GM19099 (cell line): ENCODE measurements at regions not wholly inside any gene's neighbourhood (a gene's known extent, or its start where the extent isn't known, plus 50 kb on each side); places are given as distances from the start of the nearest gene placed in this dataset.

Source experiments
- POLR2A ChIP-seq: IDR thresholded peaks from 3 replicates; pipeline ENCODE4 v1.6.1; 2011; ENCODE audit warnings: low read depth; ENCODE audit not compliant: insufficient read length; ENCODE audit errors: extremely low read depth

- no peak for TF ChIP-seq POLR2A
These were observed 110.6 kb downstream of the BMP4 start for GRCh38 chr14:53845813-53846693.

GRCh38 chr14:53842938-53843337 is 113.7 kb downstream of the BMP4 start:
- no peak for TF ChIP-seq POLR2A

GRCh38 chr14:53841109-53842099 is 115.2 kb downstream of the BMP4 start:
- TF ChIP-seq POLR2A = no peak

- no peak for TF ChIP-seq POLR2A
These were observed 116.2 kb downstream of the BMP4 start for GRCh38 chr14:53840444-53840843.

DNA sequence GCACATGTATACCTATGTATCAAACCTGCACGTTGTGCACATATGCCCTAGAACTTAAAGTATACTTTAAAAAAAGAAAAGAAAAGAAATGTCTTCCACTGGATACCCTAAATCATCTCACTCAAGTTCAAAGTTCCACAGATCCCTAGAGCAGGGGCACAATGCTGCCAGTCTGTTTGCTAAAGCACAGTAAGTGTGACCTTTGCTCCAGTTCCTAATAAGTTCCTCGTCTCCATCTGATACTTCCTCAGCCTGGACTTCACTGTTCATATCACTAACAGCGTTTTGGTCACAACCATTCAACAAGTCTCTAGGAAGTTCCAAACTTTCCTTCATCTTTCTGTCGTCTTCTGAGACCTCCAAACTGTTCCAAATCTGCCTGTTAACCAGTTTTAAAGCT is 118.3 kb downstream of the BMP4 start:
- no peak for TF ChIP-seq POLR2A

DNA sequence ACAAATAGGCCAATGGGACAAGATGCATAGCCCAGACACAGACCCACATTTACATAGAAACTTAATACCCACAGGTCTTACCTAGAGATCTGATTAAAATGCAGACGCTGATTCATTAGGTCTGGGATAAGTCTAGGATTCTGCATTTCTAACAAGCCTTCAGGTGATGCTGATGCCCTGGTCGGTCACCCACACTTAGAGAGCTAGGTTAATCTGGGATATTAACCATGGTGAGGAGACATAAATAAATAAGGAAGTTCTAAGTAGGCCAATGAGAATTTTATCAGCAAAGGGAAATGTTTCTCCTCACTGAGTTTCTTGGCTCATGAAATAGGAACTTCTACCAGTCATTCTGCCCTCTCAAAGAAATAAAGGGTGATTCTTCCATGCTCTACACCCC is 120.1 kb downstream of the BMP4 start:
- no peak for TF ChIP-seq POLR2A

DNA sequence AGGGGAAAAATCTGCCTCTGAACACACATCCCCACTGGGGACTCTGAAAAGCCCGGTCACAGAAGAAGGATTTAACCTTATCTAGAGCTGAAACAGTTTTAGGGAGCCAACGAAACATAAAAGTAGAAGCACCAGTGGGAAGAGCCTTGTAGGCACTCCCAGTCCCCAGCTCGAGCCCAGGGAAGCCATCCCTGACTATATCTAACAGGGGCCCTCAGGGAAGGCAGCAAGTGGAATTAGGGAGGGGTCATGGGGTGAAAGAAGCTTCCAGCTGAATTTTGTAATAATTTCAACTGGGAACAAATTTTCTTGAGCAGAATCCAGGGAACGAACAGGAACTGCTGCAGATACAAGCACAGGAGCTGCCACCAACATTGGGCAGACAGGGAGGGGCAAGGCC is 127.8 kb downstream of the BMP4 start:
- TF ChIP-seq POLR2A = no peak

- no peak for TF ChIP-seq POLR2A
These were observed 132.6 kb downstream of the BMP4 start for GRCh38 chr14:53824061-53824460.

GRCh38 chr14:53814392-53814791 is 142.2 kb downstream of the BMP4 start:
- no peak for TF ChIP-seq POLR2A

DNA sequence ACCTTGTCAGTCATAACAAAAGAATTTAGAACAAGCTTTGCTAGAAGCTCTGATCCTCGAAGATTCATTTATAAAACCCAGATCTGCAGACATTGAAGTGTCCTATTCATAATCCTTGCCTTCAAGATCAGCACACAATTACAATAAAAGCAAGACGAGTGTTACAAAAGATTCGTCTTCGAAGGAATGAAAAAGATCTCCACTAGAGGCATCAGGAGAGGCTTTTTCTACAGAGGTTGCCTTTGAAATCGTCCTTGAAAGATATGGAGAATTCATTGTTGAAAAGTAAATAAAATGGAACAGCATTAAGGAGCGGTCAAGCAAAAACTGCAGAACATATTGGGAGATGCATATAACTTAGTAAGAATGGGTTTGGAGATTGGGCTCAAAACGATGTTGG is 146.4 kb downstream of the BMP4 start:
- TF ChIP-seq POLR2A = no peak

DNA sequence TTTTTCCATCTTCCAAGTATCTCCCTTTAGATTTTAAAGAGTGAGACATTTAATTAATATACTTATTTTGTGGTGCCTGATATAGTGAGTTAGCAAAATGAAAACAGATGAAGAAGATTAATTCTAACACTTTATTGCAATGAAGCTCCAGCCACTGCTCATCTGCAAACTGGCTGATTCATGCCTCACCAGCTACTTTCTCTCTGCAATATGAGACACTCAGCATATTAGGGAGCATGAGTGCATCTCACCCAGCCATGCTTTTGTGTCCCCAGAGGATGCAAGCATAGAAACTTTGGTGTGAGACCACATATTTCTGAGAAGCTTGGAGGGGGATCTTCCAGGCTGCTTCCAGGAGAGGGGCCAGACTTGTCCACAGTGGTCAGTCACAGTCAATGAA is 148.6 kb downstream of the BMP4 start:
- no peak for TF ChIP-seq POLR2A

DNA sequence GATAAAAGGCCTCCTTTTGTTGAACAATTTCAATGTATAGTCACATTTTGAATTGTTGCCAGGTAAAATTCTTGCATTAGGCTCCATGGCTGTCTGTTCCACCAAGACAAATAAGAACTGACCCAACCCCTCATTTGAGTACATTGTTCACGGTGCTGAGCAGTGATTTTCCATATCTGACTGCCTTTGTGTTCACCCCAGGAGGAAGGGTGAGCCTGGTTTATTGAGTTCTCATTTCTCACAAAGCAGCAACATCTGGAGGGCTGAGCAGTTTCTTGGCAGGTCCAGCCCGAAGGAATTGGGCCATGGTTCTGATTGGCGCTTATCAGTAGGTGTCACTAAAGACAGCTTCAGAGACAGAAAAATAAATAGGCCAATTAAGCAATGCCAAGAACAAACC is 149.1 kb downstream of the BMP4 start:
- TF ChIP-seq POLR2A = no peak

DNA sequence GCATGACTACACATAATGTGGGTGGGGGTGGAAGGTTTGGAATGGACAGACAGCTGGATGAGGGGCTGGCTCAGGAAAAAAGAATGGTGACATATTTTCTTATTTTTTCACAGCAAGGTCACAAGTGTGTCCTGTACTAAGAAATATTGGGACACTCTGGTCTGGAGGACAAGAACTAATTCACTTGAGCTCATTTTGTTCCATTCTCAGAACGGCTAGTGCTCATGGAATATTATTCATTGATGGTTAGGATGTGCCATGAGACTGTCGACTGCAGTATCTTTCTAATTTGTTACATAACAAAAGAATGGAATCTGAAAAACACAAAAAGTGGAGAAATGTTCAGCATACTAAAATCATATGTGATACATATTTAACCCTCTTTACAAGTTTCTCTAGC is 149.5 kb downstream of the BMP4 start:
- TF ChIP-seq POLR2A = no peak

DNA sequence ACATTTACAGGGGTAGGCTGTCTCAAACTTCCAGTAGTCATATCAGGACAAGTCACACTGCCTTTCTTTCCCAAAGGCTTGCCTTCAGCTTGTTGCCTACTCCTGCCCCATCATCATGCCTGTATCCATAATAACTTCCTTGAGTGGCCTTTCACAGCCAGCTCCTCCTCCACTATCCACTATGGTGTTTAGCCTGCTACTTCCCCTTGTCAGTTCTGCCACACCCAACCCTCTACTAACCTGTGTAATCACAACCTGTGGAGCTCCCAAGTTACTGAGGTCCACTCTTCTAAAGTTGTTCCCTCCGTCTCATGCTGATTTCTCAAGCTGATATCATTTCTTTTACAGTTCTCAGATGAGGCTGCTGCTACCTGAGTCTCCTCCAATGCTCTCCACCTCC is 159.9 kb downstream of the BMP4 start:
- no peak for TF ChIP-seq POLR2A

- no peak for TF ChIP-seq POLR2A
These were observed 162.7 kb downstream of the BMP4 start for GRCh38 chr14:53793790-53794505.

DNA sequence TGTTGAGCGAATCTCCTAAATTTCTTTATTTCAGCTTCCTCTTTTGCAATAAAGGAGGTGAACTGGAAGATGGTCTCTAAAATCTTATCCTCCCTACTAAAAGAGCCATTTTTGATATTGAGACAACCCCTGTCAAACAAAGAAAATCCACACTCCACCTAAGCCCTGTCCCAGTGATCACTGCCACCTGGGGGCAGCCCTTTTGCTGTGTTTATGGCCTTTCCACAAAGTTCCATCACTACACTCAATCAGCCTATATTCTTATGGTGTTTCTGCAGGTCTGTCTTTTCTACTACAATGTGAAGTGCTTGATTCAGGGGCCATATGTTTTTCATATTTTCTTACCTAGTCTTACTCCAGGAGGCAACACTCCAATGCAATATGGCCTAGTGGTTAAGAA is 163.7 kb downstream of the BMP4 start:
- no peak for TF ChIP-seq POLR2A
